HepG2 (cell line): ENCODE measurements at regions not wholly inside any gene's neighbourhood (a gene's known extent, or its start where the extent isn't known, plus 50 kb on each side); places are given as distances from the start of the nearest gene placed in this dataset.
"Not testable (repeated sequence)": the region's sequence is repeated elsewhere in the genome, so short reads cannot be mapped to it uniquely, and the experiment has no call there.

Source experiments
- FOSL1 ChIP-seq: sonication (generic); formaldehyde crosslinking; IDR thresholded peaks from 2 replicates; pipeline ENCODE4 v1.9.0; 2021; ENCODE audit warnings: missing genetic modification reagents, borderline replicate concordance
- HDAC1 ChIP-seq: sonication (generic); formaldehyde crosslinking; IDR thresholded peaks from 2 replicates; pipeline ENCODE4 v1.5.1; 2020; ENCODE audit warnings: mild to moderate bottlenecking, missing genetic modification reagents
- HOXA3 ChIP-seq: sonication (generic); formaldehyde crosslinking; IDR thresholded peaks from 2 replicates; pipeline ENCODE4 v1.5.0; 2020; ENCODE audit warnings: missing genetic modification reagents
- KDM4B ChIP-seq: sonication (generic); formaldehyde crosslinking; IDR thresholded peaks from 2 replicates; pipeline ENCODE4 v1.4.0; 2020; ENCODE audit warnings: missing genetic modification reagents
- KLF12 ChIP-seq: sonication (generic); formaldehyde crosslinking; IDR thresholded peaks from 2 replicates; pipeline ENCODE4 v1.4.0; 2020; ENCODE audit warnings: missing genetic modification reagents, borderline replicate concordance
- LCORL ChIP-seq, 2 experiments: fragments of 450-650 bp in 1 of 2; sonication (generic) in 1 of 2; formaldehyde crosslinking in 1 of 2; IDR thresholded peaks; 2 replicates each; pipeline versions ENCODE4 v1.5.0 to v1.6.1; 2017 to 2020; ENCODE audit warnings: antibody characterized with exemption in 1 of 2, missing genetic modification reagents in 1 of 2
- NR2F1 ChIP-seq, 2 experiments: fragments of 450-650 bp in 1 of 2; formaldehyde crosslinking in 1 of 2; IDR thresholded peaks; 2 replicates each; pipeline versions ENCODE4 v1.5.0 to v1.6.1; 2016 to 2020; ENCODE audit warnings: mild to moderate bottlenecking in 1 of 2, missing compliant biosample characterization in 1 of 2, missing genetic modification reagents in 1 of 2, moderate library complexity in 1 of 2
- PBX2 ChIP-seq: IDR thresholded peaks from 2 replicates; pipeline ENCODE4 v1.6.1; 2016; ENCODE audit warnings: control low read depth
- PITX1 ChIP-seq: sonication (generic); formaldehyde crosslinking; IDR thresholded peaks from 2 replicates; pipeline ENCODE4 v1.5.1; 2020; ENCODE audit warnings: mild to moderate bottlenecking, missing genetic modification reagents
- RCOR2 ChIP-seq: IDR thresholded peaks from 2 replicates; pipeline ENCODE4 v1.6.1; 2016; ENCODE audit warnings: missing biosample characterization, missing genetic modification reagents
- SMAD3 ChIP-seq: sonication (generic); formaldehyde crosslinking; IDR thresholded peaks from 2 replicates; pipeline ENCODE4 v1.4.0; 2020; ENCODE audit warnings: missing genetic modification reagents
- TCF12 ChIP-seq, 2 experiments: fragments of 450-650 bp in 1 of 2; sonication (generic) in 1 of 2; formaldehyde crosslinking in 1 of 2; IDR thresholded peaks; 2 replicates each; pipeline versions ENCODE4 v1.6.1 to v1.8.0; 2017 to 2022; ENCODE audit warnings: antibody characterized with exemption in 1 of 2, mild to moderate bottlenecking in 1 of 2, missing genetic modification reagents in 1 of 2, moderate library complexity in 1 of 2
- ZBTB4 ChIP-seq: sonication (generic); formaldehyde crosslinking; IDR thresholded peaks from 2 replicates; pipeline ENCODE4 v1.4.0; 2020; ENCODE audit warnings: missing genetic modification reagents, mild to moderate bottlenecking, borderline replicate concordance
- ZFP1 ChIP-seq: IDR thresholded peaks from 2 replicates; pipeline ENCODE4 v1.6.1; 2016
- ZFY ChIP-seq: sonication (generic); formaldehyde crosslinking; IDR thresholded peaks from 2 replicates; pipeline ENCODE4 v1.4.0; 2020; ENCODE audit warnings: missing genetic modification reagents
- ZMYM2 ChIP-seq: sonication (generic); formaldehyde crosslinking; IDR thresholded peaks from 2 replicates; pipeline ENCODE4 v1.8.0; 2022; ENCODE audit warnings: mild to moderate bottlenecking, missing genetic modification reagents
- ZNF160 ChIP-seq: sonication (generic); formaldehyde crosslinking; IDR thresholded peaks from 2 replicates; pipeline ENCODE4 v1.8.0; 2022; ENCODE audit warnings: mild to moderate bottlenecking, inconsistent platforms, missing genetic modification reagents
- ZNF205 ChIP-seq: IDR thresholded peaks from 2 replicates; pipeline ENCODE4 v1.6.1; 2018; ENCODE audit warnings: missing biosample characterization, missing genetic modification reagents
- ZNF292 ChIP-seq: sonication (generic); formaldehyde crosslinking; IDR thresholded peaks from 2 replicates; pipeline ENCODE4 v1.8.1; 2022; ENCODE audit warnings: mild to moderate bottlenecking, low read depth, missing genetic modification reagents, borderline replicate concordance
- ZNF296 ChIP-seq: sonication (generic); formaldehyde crosslinking; conservative IDR thresholded peaks from 2 replicates; pipeline ENCODE4 v1.5.0; 2020; ENCODE audit warnings: mild to moderate bottlenecking, missing genetic modification reagents
- ZNF556 ChIP-seq: sonication (generic); formaldehyde crosslinking; IDR thresholded peaks from 2 replicates; pipeline ENCODE4 v1.4.0; 2020; ENCODE audit warnings: mild to moderate bottlenecking, missing genetic modification reagents, borderline replicate concordance
- ZNF557 ChIP-seq: sonication (generic); formaldehyde crosslinking; IDR thresholded peaks from 2 replicates; pipeline ENCODE4 v1.4.0; 2020; ENCODE audit warnings: missing genetic modification reagents
- ZNF644 ChIP-seq: IDR thresholded peaks from 2 replicates; pipeline ENCODE4 v1.6.1; 2016; ENCODE audit warnings: low read depth
- ZNF670 ChIP-seq: sonication (generic); formaldehyde crosslinking; IDR thresholded peaks from 2 replicates; pipeline ENCODE4 v1.8.0; 2022; ENCODE audit warnings: mild to moderate bottlenecking, missing genetic modification reagents, borderline replicate concordance

- peak; percentile 98 for TF ChIP-seq ZMYM2 (CRISPR knock-in tag)
- TF ChIP-seq TCF12 (IDR thresholded peaks at IDR 0.05), result not testable (repeated sequence)
- peak; percentile 86; the same call in 1 of the 2 replicates for TF ChIP-seq TCF12 (CRISPR knock-in tag; IDR thresholded peaks at IDR 0.05)
- peak; percentile 73 to 86 for TF ChIP-seq NR2F1 (CRISPR knock-in tag; IDR thresholded peaks at IDR 0.05)
- TF ChIP-seq PBX2 (CRISPR knock-in tag), result 0 out of 2 replicates have a peak, but pooled peaks have one; percentile 20
- TF ChIP-seq ZNF644, result peak; percentile 100
- 0 out of 2 replicates have a peak, but pooled peaks have one; percentile 46 for TF ChIP-seq ZNF557 (CRISPR knock-in tag)
- TF ChIP-seq ZNF670 (CRISPR knock-in tag), result peak; percentile 77; the same call in 1 of the 2 replicates
- peak; percentile 94 for TF ChIP-seq RCOR2
- TF ChIP-seq SMAD3 (CRISPR knock-in tag), result 0 out of 2 replicates have a peak, but pooled peaks have one; percentile 85
- peak; percentile 35; the same call in 1 of the 2 replicates for TF ChIP-seq ZFP1 (CRISPR knock-in tag)
- TF ChIP-seq KDM4B (CRISPR knock-in tag), result peak; percentile 49; the same call in 1 of the 2 replicates
- peak; percentile 95 for TF ChIP-seq PITX1 (CRISPR knock-in tag)
- peak; percentile 98; the same call in 1 of the 2 replicates for TF ChIP-seq ZBTB4 (CRISPR knock-in tag)
- TF ChIP-seq HOXA3 (CRISPR knock-in tag), result peak; percentile 92
- peak; percentile 75; the same call in 1 of the 2 replicates for TF ChIP-seq ZNF205 (CRISPR knock-in tag)
- TF ChIP-seq KLF12 (CRISPR knock-in tag), result 0 out of 2 replicates have a peak, but pooled peaks have one; percentile 44
- peak; percentile 72; the same call in 1 of the 2 replicates for TF ChIP-seq ZNF292 (CRISPR knock-in tag)
- TF ChIP-seq ZNF556 (CRISPR knock-in tag), result peak; percentile 98; the same call in 1 of the 2 replicates
- peak; percentile 76; the same call in 1 of the 2 replicates for TF ChIP-seq ZNF296 (CRISPR knock-in tag)
- TF ChIP-seq ZNF160, result peak; percentile 88; the same call in 1 of the 2 replicates
- peak; percentile 35; the same call in 1 of the 2 replicates for TF ChIP-seq FOSL1
- TF ChIP-seq LCORL (IDR thresholded peaks at IDR 0.05), result 0 out of 2 replicates have a peak, but pooled peaks have one; percentile 45
- peak; percentile 94 for TF ChIP-seq LCORL (CRISPR knock-in tag; IDR thresholded peaks at IDR 0.05)
- TF ChIP-seq ZFY (CRISPR knock-in tag), result peak; percentile 69
- peak; percentile 91 for TF ChIP-seq HDAC1 (CRISPR knock-in tag)
Observed at GRCh38 chr1:86805898-86806519, 101.6 kb downstream of the SH3GLB1 start (continued).
